ENCODE measurements at regions not wholly inside any gene's neighbourhood (a gene's known extent, or its start where the extent isn't known, plus 50 kb on each side); places are given as distances from the start of the nearest gene placed in this dataset.
"Not testable (repeated sequence)": the region's sequence is repeated elsewhere in the genome, so short reads cannot be mapped to it uniquely, and the experiment has no call there.

DNA sequence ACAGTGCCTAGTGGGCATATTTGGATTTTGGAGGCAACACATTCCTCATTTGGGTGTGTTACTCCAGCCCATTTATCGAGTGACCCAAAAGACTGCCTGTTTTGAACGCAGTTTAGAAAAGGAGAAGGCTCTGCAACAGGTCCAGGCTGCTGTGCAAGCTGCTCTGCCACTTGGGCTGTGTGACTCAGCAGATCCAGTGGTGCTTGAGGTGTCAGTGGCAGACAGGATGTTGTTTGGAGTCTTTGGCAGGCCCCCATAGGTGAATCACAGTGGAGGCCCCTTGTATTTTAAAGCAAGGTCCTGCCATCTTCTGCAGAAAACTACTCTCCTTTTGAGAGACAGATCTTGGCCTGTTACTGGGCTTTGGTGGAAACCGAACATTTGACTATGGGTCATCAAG is 104.0 kb downstream of the DNAJB9 start:
- TF ChIP-seq, protein P1, sequence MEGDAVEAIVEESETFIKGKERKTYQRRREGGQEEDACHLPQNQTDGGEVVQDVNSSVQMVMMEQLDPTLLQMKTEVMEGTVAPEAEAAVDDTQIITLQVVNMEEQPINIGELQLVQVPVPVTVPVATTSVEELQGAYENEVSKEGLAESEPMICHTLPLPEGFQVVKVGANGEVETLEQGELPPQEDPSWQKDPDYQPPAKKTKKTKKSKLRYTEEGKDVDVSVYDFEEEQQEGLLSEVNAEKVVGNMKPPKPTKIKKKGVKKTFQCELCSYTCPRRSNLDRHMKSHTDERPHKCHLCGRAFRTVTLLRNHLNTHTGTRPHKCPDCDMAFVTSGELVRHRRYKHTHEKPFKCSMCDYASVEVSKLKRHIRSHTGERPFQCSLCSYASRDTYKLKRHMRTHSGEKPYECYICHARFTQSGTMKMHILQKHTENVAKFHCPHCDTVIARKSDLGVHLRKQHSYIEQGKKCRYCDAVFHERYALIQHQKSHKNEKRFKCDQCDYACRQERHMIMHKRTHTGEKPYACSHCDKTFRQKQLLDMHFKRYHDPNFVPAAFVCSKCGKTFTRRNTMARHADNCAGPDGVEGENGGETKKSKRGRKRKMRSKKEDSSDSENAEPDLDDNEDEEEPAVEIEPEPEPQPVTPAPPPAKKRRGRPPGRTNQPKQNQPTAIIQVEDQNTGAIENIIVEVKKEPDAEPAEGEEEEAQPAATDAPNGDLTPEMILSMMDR (conservative IDR thresholded peaks at IDR 0.05; ENCODE audit: low read depth, low read length): not testable (repeated sequence)
- not testable (repeated sequence) for TF ChIP-seq EZH2 (IDR thresholded peaks at IDR 0.05; ENCODE audit: low read length, unreplicated experiment); EZH2phosphoT487 (IDR thresholded peaks at IDR 0.05; ENCODE audit: borderline replicate concordance, low read length)

Data from PC-3 (cell line).